ENCODE measurements at regions not wholly inside any gene's neighbourhood (a gene's known extent, or its start where the extent isn't known, plus 50 kb on each side); places are given as distances from the start of the nearest gene placed in this dataset.

GRCh38 chr11:11758603-11759196, 83.1 kb upstream of the USP47 start:
- Mint-ChIP-seq H3K9me3 (no peaks in the 10 kb centered on the region), H3K27ac (no peak overlapping the region), H3K27me3 (peaks cover 11% of the 10 kb centered on the region), H3K36me3 (ENCODE audit: low read depth) (no peaks in the 10 kb centered on the region), H3K4me1 (ENCODE audit: low read depth) (no peaks in the 10 kb centered on the region), H3K4me3 (no peak overlapping the region)
- intact Hi-C loops (cut with micrococcal nuclease): no loop called here
- no peak for DNase-seq
- CTCF ChIA-PET: no interaction called here
- TF ChIP-seq, protein P1, sequence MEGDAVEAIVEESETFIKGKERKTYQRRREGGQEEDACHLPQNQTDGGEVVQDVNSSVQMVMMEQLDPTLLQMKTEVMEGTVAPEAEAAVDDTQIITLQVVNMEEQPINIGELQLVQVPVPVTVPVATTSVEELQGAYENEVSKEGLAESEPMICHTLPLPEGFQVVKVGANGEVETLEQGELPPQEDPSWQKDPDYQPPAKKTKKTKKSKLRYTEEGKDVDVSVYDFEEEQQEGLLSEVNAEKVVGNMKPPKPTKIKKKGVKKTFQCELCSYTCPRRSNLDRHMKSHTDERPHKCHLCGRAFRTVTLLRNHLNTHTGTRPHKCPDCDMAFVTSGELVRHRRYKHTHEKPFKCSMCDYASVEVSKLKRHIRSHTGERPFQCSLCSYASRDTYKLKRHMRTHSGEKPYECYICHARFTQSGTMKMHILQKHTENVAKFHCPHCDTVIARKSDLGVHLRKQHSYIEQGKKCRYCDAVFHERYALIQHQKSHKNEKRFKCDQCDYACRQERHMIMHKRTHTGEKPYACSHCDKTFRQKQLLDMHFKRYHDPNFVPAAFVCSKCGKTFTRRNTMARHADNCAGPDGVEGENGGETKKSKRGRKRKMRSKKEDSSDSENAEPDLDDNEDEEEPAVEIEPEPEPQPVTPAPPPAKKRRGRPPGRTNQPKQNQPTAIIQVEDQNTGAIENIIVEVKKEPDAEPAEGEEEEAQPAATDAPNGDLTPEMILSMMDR (IDR thresholded peaks at IDR 0.05): no peak
- no peak for ATAC-seq
- POLR2A ChIA-PET: no interaction called here

- CTCF ChIA-PET: no interaction called here
- H3K27ac Mint-ChIP-seq: no peak overlapping the region
- no peak for ATAC-seq
Observed at GRCh38 chr11:11757909-11758308, 83.9 kb upstream of the USP47 start.

DNA sequence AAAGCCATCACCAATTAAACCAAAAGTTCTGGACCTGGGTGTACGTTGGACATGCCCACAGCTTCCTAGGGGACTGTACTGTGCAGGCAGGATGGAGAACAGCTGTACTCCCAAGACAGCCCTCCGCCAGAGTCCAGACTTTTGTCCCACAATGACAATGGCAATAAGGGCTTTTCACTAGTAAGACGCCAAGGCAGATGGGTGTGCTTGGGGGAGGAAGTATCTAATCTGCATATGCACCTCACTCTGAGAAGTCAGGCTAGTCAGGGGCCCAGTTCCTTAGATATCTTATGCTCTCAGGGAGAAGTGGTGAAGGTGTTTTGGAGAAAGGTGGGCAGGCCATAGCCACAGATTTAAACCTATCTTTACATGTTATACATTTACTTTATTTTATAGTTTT, 85.1 kb upstream of the USP47 start:
- ATAC-seq (no peak), DNase-seq (no peak)
- Mint-ChIP-seq H3K9me3 (no peaks in the 10 kb centered on the region), H3K27me3 (peaks cover 12% of the 10 kb centered on the region), H3K4me3 (no peak overlapping the region), H3K4me1 (ENCODE audit: low read depth) (no peaks in the 10 kb centered on the region), H3K27ac (no peak overlapping the region), H3K36me3 (ENCODE audit: low read depth) (no peaks in the 10 kb centered on the region)
- CTCF ChIA-PET: no interaction called here
- POLR2A ChIA-PET: no interaction called here
- intact Hi-C loops (cut with micrococcal nuclease): no loop called here
- TF ChIP-seq, protein P1 (IDR thresholded peaks at IDR 0.05): no peak

More at GRCh38 chr11:11757909-11758308, 83.9 kb upstream of the USP47 start:
- DNase-seq: no peak
- no peak overlapping the region for H3K4me3 Mint-ChIP-seq
- POLR2A ChIA-PET: no interaction called here
- intact Hi-C loops (cut with micrococcal nuclease): no loop called here
- H3K27me3 Mint-ChIP-seq: peaks cover 9% of the 10 kb centered on the region
- no peaks in the 10 kb centered on the region for H3K4me1 Mint-ChIP-seq (ENCODE audit: low read depth)
- no peaks in the 10 kb centered on the region for H3K9me3 Mint-ChIP-seq
- TF ChIP-seq, protein P1 (IDR thresholded peaks at IDR 0.05): no peak
- no peaks in the 10 kb centered on the region for H3K36me3 Mint-ChIP-seq (ENCODE audit: low read depth)

GRCh38 chr11:11755871-11756270, 85.9 kb upstream of the USP47 start:
- ChIA-PET POLR2A (no interaction called here), CTCF (no interaction called here)
- no peaks in the 10 kb centered on the region for H3K9me3 Mint-ChIP-seq
- TF ChIP-seq, protein P1 (IDR thresholded peaks at IDR 0.05): no peak
- H3K27ac Mint-ChIP-seq: no peak overlapping the region
- intact Hi-C loops (cut with micrococcal nuclease): no loop called here
- H3K27me3 Mint-ChIP-seq: peaks cover 12% of the 10 kb centered on the region
- H3K4me1 Mint-ChIP-seq (ENCODE audit: low read depth): no peaks in the 10 kb centered on the region
- ATAC-seq (no peak), DNase-seq (no peak)
- H3K4me3 Mint-ChIP-seq: no peak overlapping the region
- H3K36me3 Mint-ChIP-seq (ENCODE audit: low read depth): no peaks in the 10 kb centered on the region

DNA sequence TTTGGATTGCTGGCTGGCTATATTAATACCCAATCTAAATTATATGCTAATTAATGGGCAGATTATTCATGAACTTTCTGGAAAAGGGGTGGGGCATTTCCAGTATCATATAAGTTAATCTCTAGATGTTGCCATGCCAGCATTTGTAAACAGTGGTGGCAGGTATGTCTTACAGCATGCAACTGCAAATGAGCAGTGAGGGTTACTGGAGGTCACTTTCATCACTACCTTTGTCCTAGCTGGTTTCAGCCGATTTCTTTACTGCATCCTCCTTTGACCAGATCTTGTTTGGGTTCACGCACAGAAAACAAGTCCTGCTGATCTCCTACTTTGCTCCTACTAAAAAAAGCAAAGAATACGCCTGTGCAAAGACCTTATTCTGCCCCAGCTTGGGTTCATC, 89.1 kb upstream of the USP47 start:
- Mint-ChIP-seq H3K36me3 (ENCODE audit: low read depth) (no peaks in the 10 kb centered on the region), H3K27me3 (peaks cover 15% of the 10 kb centered on the region), H3K27ac (no peak overlapping the region), H3K9me3 (no peaks in the 10 kb centered on the region), H3K4me1 (ENCODE audit: low read depth) (no peaks in the 10 kb centered on the region), H3K4me3 (no peak overlapping the region)
- ChIA-PET CTCF (interaction anchor here (1.0 to 1.5 kb wide), 4 partner anchors 8 to 47 kb away, joined by 3 to 6 read pairs (median 3); no protein-coding TSS in a partner anchor), POLR2A (interaction anchor here (0.9 kb wide), 1 partner anchor 9 kb away, joined by 3 read pairs; no protein-coding TSS in a partner anchor)
- intact Hi-C loops (cut with micrococcal nuclease): no loop called here
- no peak for ATAC-seq
- no peak for DNase-seq
- TF ChIP-seq, protein P1 (IDR thresholded peaks at IDR 0.05): no peak

Measured in activated CD8-positive, alpha-beta T cell treated with anti-CD3 and anti-CD28 coated beads for 36 hours (primary cell).